ENCODE measurements at regions not wholly inside any gene's neighbourhood (a gene's known extent, or its start where the extent isn't known, plus 50 kb on each side); places are given as distances from the start of the nearest gene placed in this dataset.
A peak's percentile ranks its signal among the peaks of the same experiment; 100 is the strongest.

DNA sequence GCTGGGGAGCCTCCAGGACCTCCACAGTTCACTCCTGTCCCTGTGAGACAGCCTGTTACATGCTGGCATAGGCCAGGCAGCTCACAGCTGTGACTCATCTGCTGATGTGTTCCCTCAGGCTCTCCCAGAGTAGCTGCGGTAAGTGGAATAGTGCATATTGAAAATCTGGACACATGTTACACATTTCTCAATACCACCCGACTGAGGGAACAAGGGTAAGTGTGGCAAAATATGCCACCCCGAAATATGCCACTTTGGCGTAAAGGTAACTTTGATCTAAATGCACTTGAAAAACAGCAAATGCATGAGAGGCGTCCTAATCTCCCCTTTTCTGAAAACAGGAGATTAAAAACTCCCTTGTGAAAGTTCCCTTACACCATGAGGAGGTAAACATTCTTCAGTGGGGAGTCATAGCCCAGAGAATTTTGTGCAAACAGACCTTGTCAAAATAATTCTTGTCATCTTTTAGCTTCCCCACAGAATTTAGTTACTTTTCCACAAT lies 557.9 kb downstream of the CCDC85A start:
- no peak for DNase-seq (ENCODE audit: extremely low read depth, insufficient read length)
- H3K4me3 ChIP-seq (replicated peaks; ENCODE audit: low read depth, low read length): no peak overlapping the region
- TF ChIP-seq, protein P1, sequence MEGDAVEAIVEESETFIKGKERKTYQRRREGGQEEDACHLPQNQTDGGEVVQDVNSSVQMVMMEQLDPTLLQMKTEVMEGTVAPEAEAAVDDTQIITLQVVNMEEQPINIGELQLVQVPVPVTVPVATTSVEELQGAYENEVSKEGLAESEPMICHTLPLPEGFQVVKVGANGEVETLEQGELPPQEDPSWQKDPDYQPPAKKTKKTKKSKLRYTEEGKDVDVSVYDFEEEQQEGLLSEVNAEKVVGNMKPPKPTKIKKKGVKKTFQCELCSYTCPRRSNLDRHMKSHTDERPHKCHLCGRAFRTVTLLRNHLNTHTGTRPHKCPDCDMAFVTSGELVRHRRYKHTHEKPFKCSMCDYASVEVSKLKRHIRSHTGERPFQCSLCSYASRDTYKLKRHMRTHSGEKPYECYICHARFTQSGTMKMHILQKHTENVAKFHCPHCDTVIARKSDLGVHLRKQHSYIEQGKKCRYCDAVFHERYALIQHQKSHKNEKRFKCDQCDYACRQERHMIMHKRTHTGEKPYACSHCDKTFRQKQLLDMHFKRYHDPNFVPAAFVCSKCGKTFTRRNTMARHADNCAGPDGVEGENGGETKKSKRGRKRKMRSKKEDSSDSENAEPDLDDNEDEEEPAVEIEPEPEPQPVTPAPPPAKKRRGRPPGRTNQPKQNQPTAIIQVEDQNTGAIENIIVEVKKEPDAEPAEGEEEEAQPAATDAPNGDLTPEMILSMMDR (IDR thresholded peaks at IDR 0.05; ENCODE audit: insufficient read depth, low read length, poor library complexity, severe bottlenecking): no peak

DNA sequence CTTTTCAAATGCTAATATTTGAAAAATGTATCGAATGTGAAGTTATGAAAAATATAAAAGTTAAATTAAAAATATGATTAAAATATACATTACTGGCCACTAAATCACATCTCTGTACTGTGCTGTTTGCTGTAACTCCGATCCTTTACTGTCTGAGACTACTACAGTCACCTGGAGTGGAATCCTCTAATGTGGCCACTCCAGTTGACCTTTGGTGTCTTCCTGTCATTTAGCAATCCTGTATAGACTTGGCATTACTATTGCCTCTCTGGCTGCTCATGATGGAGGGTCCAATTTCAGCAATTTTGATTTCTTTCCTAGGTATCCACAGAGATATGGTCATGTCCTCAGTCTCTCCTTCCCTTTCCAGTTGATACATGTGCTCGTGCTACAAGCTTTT lies 560.0 kb downstream of the CCDC85A start:
- DNase-seq (ENCODE audit: extremely low read depth, insufficient read length): no peak
- Histone ChIP-seq H3K36me3 (ENCODE audit: control insufficient read depth, insufficient read depth, low read length) (no peaks in the 10 kb centered on the region), H3K27me3 (replicated peaks; ENCODE audit: control insufficient read depth, insufficient read depth, low read length) (no peaks in the 10 kb centered on the region), H3K4me3 (replicated peaks; ENCODE audit: low read depth, low read length) (no peak overlapping the region)
- TF ChIP-seq, protein P1 (IDR thresholded peaks at IDR 0.05; ENCODE audit: insufficient read depth, low read length, poor library complexity, severe bottlenecking): no peak

More for the DNA sequence above, 557.9 kb downstream of the CCDC85A start:
- H3K36me3 ChIP-seq (ENCODE audit: control insufficient read depth, insufficient read depth, low read length): no peaks in the 10 kb centered on the region
- no peaks in the 10 kb centered on the region for H3K27me3 ChIP-seq (replicated peaks; ENCODE audit: control insufficient read depth, insufficient read depth, low read length)

DNA sequence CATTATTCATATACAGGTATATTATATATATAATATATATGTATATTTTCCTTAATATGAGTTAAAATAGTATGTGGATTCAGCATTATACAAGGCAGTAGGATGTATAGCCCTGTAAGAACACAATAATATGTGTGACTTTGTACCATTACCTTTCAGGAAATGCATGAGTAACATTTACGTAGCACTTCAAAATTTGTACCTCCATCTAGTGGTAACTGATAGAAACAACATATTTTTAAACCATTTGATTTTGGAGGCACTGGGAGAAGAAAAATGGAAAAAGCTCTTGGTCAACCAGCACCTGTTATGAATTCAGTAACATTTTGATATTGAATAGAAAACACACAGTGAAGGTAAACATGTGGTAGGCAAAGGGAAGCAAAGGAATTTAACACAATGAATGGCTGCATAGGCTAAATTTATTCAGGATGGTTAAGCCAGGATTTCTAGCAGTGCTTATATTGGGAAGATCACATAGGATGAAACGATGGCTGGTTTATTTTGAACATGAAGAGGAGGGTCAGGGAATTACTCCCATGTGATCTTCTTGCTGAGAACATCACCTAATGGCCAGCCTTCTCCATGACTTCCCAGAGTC lies 565.5 kb downstream of the CCDC85A start:
- Histone ChIP-seq H3K4me3 (replicated peaks; ENCODE audit: low read depth, low read length) (no peak overlapping the region), H3K36me3 (ENCODE audit: control insufficient read depth, insufficient read depth, low read length) (no peaks in the 10 kb centered on the region), H3K27me3 (replicated peaks; ENCODE audit: control insufficient read depth, insufficient read depth, low read length) (no peaks in the 10 kb centered on the region)
- DNase-seq (ENCODE audit: extremely low read depth, insufficient read length): no peak
- TF ChIP-seq, protein P1 (IDR thresholded peaks at IDR 0.05; ENCODE audit: insufficient read depth, low read length, poor library complexity, severe bottlenecking): peak; percentile 36

DNA sequence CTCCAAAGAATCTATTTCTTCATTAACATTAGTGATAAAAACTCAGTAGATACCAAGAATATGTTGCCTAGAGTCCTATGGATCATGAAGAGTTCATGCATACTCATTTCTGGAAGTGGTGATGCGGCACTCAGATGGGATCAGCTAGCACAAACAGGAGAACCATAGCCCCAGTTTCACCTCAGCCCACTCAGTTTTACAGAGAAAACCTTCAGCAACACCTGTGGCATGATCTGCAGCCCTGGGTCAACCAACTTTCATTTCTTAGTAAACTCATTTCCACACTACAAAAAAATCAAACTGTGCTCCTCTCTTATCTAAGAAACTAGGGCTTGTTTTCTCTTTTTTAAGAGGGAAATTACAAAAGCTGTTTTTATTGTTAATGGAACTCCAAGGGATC lies 569.4 kb downstream of the CCDC85A start:
- TF ChIP-seq, protein P1 (IDR thresholded peaks at IDR 0.05; ENCODE audit: insufficient read depth, low read length, poor library complexity, severe bottlenecking): no peak
- H3K36me3 ChIP-seq (ENCODE audit: control insufficient read depth, insufficient read depth, low read length): no peaks in the 10 kb centered on the region
- no peak overlapping the region for H3K4me3 ChIP-seq (replicated peaks; ENCODE audit: low read depth, low read length)
- no peak for DNase-seq (ENCODE audit: extremely low read depth, insufficient read length)
- H3K27me3 ChIP-seq (replicated peaks; ENCODE audit: control insufficient read depth, insufficient read depth, low read length): no peaks in the 10 kb centered on the region

DNA sequence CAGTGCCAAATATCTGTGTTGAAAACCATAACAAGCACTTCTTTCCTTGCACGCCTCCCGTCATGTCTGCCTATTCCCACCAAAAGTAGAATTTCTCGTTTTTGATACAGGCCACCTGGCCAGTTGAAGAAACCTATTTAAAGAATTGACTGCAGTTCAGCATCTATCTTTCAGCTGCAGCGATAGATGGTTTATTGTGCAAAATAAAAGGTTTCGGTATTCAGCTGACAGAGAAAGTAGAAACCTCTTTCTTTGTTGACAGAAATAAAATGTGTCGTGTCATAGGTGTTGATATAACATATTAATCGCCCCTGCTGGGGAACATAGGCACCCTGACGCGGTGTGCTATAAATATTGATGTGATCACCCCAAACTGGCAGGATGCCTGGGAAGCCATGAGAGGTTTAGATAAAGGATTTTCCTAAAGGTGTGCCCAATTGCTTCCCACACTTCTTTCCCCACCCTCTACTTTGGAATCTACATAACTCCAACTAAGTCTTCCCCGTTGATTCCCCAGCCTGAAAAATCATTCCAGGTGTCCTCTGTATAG lies 570.4 kb downstream of the CCDC85A start:
- DNase-seq (ENCODE audit: extremely low read depth, insufficient read length): no peak
- H3K27me3 ChIP-seq (replicated peaks; ENCODE audit: control insufficient read depth, insufficient read depth, low read length): no peaks in the 10 kb centered on the region
- H3K4me3 ChIP-seq (replicated peaks; ENCODE audit: low read depth, low read length): no peak overlapping the region
- H3K36me3 ChIP-seq (ENCODE audit: control insufficient read depth, insufficient read depth, low read length): no peaks in the 10 kb centered on the region
- TF ChIP-seq, protein P1 (IDR thresholded peaks at IDR 0.05; ENCODE audit: insufficient read depth, low read length, poor library complexity, severe bottlenecking): no peak
